ENCODE measurements at regions not wholly inside any gene's neighbourhood (a gene's known extent, or its start where the extent isn't known, plus 50 kb on each side); places are given as distances from the start of the nearest gene placed in this dataset.

DNA sequence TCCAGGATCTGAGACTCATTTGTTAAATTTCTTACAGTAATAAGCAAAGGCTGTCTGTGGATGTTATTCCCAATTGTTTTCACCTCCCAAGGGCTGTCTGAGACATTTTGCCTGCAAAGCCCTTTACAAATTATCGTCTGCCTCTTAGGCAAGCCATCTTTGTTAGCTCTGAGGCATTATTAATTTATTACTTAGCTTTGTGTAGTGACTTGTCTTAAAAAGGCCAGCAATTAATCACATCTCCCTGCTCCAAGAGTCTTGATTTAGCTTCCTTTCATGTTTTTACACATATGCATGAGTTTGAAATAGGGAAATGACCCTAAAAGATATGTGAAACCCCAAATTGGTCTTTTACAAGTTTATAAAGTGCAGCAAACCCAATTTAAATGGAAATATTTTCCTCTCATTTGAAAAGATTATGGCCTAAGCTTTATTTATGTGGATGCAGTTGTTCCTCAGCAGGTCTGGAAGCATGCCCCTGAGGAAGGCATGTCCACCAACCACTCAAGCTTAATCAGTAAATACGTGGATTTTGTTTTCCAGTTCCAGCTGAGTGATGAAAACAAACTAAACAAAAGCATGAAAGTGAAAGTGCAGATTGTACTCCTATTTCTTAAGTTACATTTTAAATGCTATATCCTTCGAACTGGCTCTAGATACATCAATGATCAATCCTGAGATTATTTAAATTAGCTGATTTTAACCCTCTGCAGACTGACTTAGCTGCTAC lies 173.6 kb upstream of the LNX1 start:
- no peak overlapping the region for H3K4me3 ChIP-seq (ENCODE audit: low read depth, low read length)
- TF ChIP-seq, protein P1, sequence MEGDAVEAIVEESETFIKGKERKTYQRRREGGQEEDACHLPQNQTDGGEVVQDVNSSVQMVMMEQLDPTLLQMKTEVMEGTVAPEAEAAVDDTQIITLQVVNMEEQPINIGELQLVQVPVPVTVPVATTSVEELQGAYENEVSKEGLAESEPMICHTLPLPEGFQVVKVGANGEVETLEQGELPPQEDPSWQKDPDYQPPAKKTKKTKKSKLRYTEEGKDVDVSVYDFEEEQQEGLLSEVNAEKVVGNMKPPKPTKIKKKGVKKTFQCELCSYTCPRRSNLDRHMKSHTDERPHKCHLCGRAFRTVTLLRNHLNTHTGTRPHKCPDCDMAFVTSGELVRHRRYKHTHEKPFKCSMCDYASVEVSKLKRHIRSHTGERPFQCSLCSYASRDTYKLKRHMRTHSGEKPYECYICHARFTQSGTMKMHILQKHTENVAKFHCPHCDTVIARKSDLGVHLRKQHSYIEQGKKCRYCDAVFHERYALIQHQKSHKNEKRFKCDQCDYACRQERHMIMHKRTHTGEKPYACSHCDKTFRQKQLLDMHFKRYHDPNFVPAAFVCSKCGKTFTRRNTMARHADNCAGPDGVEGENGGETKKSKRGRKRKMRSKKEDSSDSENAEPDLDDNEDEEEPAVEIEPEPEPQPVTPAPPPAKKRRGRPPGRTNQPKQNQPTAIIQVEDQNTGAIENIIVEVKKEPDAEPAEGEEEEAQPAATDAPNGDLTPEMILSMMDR (IDR thresholded peaks at IDR 0.05; ENCODE audit: borderline replicate concordance, insufficient read depth, low read depth, low read length) = no peak

DNA sequence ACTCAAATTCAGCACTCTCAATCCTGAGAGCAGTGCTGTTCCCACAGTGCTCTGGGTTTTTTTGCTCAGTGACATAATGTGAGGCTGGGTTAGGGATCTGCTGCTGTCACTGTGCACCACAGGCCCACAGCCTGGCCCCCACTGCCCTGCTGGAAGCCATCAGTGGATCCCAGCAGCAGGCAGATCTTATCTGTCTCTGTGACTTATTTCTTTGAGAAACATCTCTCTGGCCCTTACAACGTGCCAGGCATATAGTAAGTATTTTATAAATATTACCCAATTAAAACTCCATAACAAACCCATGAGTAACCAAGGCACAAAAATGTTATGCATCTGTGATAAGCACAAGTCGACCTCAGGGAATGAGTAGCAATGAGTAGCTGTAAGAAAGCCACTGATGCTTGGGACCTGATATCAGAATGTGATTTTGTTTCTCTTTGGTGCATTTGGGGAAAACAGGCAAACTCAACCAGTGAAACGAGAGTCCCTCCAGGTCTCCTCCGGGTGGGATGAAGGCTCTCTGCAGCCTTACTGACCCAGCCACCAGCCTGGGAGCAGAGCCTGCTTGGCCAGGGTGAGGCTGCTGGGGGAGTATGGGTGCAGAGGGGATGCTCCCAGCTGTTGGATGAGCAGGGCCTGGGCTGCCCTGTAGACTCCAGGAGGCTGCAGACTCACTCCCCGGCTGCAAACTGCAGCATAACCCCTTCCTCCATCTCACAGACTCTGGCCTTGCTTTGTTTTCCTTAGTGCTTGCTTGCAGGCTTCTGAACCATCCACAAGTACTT lies 172.7 kb upstream of the LNX1 start:
- TF ChIP-seq, protein P1 (IDR thresholded peaks at IDR 0.05; ENCODE audit: borderline replicate concordance, insufficient read depth, low read depth, low read length) = no peak

DNA sequence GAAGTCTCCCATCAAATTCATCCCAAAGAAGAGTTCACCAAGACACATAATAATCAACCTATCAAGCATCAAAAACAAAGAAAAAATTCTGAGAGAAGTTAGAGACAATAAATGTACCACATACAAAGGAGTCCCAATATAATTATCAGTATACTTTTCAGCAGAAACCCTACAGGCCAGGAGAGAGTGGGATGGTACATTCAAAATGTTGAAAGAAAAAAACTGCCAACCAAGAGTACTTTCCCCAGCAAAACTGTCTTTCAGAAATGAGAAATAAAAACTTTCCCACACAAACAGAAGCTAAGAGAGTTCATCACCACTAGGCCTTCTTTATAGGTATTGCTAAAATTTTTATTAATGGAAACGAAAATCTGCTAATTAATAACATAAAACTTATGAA lies 164.4 kb upstream of the LNX1 start:
- no peak overlapping the region for H3K4me3 ChIP-seq (ENCODE audit: low read depth, low read length)
- TF ChIP-seq, protein P1 (IDR thresholded peaks at IDR 0.05; ENCODE audit: borderline replicate concordance, insufficient read depth, low read depth, low read length) = no peak

More for the DNA sequence above, 172.7 kb upstream of the LNX1 start:
- no peak overlapping the region for H3K4me3 ChIP-seq (ENCODE audit: low read depth, low read length)

DNA sequence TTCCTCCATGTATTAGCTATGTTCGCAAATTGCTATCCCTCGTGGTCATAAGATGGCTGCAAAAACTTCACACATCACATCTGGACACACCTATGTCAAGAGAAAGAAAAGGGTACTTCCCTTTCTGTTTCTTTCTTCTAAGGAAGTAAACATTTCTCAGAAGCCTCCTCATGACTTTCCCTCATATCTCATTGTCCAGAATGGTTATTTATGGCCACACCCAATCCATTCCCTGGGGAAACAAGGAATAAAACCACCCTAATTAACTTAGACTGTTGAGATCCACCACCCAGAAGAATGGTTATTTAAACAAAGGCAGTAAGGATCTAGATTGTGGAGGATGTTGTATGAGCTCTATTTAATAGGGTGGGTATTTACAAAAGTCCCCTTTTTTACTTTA lies 160.8 kb upstream of the LNX1 start:
- TF ChIP-seq, protein P1 (IDR thresholded peaks at IDR 0.05; ENCODE audit: borderline replicate concordance, insufficient read depth, low read depth, low read length) = no peak
- no peak overlapping the region for H3K4me3 ChIP-seq (ENCODE audit: low read depth, low read length)

DNA sequence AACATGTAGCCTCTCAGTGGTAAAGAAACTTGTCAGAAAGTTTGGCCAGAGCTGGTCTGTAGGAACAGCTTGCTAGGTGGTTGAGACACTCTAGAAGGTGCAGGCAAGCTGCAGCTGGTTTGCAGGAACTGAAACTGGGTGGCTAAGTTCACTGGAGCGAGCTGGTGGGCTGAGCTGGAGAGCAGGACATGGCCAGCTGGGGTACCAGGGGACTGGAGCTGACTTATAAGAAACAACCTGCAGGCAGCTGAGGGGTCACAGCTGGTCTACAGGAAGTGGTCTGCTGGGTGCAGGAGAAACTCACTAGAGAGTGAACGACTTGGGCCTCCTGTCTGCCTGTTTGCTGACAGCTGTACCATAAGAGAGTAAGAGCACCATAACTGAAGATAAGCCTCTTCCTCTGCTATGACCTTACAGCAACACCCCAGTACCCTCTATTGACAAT lies 157.1 kb upstream of the LNX1 start:
- TF ChIP-seq, protein P1 (IDR thresholded peaks at IDR 0.05; ENCODE audit: borderline replicate concordance, insufficient read depth, low read depth, low read length) = no peak

DNA sequence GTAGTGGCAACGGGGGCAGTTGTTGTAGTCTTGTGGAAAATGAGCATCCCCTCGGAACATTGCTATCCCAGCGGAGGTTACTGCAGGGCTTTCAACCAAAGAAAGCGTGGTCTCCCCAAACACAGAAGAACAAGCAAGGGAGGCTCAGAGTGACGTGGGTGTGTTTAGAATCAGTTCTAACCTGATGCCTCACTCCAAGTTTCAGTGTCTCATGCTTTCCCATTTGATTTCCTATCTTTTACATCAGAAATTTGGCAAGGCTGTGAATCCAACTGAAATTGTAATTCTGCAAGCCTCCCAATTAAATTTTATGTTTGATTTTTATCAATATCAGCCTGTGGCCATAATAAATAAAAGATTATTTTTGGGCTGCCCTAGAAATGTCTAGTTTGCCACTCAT lies 156.1 kb upstream of the LNX1 start:
- H3K4me3 ChIP-seq (ENCODE audit: low read depth, low read length) = no peak overlapping the region
- TF ChIP-seq, protein P1 (IDR thresholded peaks at IDR 0.05; ENCODE audit: borderline replicate concordance, insufficient read depth, low read depth, low read length) = no peak

More for the DNA sequence above, 157.1 kb upstream of the LNX1 start:
- H3K4me3 ChIP-seq (ENCODE audit: low read depth, low read length) = no peak overlapping the region
